ENCODE measurements at regions not wholly inside any gene's neighbourhood (a gene's known extent, or its start where the extent isn't known, plus 50 kb on each side); places are given as distances from the start of the nearest gene placed in this dataset.

DNA sequence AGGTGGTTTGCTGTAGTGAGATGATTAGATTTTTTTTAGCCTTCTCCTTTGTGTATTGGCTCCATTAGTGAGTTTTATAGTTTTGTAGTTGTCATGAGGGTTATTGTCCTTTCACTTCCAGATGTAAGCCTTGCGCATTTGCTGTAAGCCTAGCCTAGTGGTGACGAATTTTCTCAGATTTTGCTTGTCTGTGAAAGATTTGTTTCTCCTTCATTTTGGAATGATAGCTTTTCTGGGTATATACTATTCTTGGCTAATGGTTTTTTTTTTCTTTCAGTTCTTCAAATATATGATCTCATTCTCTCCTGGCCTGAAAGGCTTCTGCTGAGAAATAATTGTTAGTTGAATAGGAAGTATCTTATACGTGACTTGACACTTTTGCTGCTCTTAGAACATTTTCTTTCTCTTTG, 166.5 kb upstream of the THRB start:
- no peak for TF ChIP-seq CTCF (IDR thresholded peaks at IDR 0.05; ENCODE audit: borderline replicate concordance, insufficient read depth, low read depth, low read length)
- H3K4me3 ChIP-seq (ENCODE audit: low read depth, low read length) = no peak overlapping the region

- H3K4me3 ChIP-seq (ENCODE audit: low read depth, low read length) = no peak overlapping the region
- TF ChIP-seq CTCF (IDR thresholded peaks at IDR 0.05; ENCODE audit: borderline replicate concordance, insufficient read depth, low read depth, low read length) = no peak
These were observed 168.0 kb upstream of the THRB start for GRCh38 chr3:24662449-24663345.

DNA sequence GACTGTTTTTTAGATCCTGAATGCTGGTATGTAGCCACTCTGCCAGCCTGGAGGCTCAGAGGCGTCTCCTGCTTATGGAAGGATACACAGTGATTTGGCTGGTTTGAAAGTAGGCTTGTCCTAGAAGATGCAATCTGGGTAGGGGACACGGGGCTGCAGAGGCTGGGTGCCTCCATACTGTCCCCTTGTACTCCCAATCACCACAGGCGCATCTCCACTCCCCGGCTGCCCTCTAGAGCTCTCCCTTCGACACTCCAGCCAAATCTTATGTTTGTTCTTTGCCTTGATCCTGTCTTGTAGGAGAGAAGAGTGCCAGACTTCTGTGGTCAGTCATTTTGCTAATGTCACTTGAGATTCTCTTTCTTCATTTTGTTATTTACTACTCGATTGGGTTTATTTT, 168.8 kb upstream of the THRB start:
- TF ChIP-seq CTCF (IDR thresholded peaks at IDR 0.05; ENCODE audit: borderline replicate concordance, insufficient read depth, low read depth, low read length) = no peak
- H3K4me3 ChIP-seq (ENCODE audit: low read depth, low read length) = no peak overlapping the region

DNA sequence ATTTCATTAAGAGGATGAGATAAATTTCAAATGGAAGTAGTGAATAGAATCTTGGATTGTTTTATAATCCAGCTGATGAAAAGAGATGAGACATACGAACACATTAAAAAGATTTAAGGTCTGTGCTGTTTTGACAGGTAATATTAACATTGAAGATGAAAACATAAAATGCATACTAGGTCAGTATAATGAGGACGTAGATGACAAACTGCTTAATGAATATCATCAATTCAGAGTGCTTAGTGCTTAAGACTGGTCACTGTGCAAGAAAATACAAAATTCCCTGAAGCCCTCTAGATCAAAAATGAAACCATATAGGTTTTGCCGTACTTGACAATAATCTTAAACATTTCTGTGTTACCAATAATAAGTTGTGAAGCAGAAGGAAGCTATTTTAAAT, 173.4 kb upstream of the THRB start:
- H3K4me3 ChIP-seq (ENCODE audit: low read depth, low read length) = no peak overlapping the region
- TF ChIP-seq CTCF (IDR thresholded peaks at IDR 0.05; ENCODE audit: borderline replicate concordance, insufficient read depth, low read depth, low read length) = no peak

- TF ChIP-seq CTCF (IDR thresholded peaks at IDR 0.05; ENCODE audit: borderline replicate concordance, insufficient read depth, low read depth, low read length) = no peak
- H3K4me3 ChIP-seq (ENCODE audit: low read depth, low read length) = no peak overlapping the region
These were observed 176.2 kb upstream of the THRB start for GRCh38 chr3:24670871-24671270.

DNA sequence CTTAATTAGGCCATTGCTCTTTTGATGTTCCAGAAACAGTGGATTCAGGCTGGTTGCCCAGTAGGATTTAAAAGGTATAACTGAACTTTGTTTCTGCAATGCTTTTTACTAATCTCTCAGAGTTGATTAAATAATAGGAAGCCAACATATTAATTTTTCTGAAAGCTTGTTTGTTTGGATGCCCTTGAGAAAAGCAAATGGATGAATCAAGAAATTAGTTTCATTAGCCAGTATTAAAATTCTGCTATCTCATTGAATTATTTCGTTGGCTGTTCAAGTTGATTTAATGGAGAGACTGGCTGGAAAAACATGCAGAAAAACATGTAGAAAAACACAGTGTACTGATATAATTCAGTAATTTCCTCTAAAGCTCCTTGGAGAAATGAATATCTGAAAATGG, 178.9 kb upstream of the THRB start:
- no peak for TF ChIP-seq CTCF (IDR thresholded peaks at IDR 0.05; ENCODE audit: borderline replicate concordance, insufficient read depth, low read depth, low read length)
- no peak overlapping the region for H3K4me3 ChIP-seq (ENCODE audit: low read depth, low read length)

- TF ChIP-seq CTCF (IDR thresholded peaks at IDR 0.05; ENCODE audit: borderline replicate concordance, insufficient read depth, low read depth, low read length) = no peak
- no peak overlapping the region for H3K4me3 ChIP-seq (ENCODE audit: low read depth, low read length)
These were observed 179.6 kb upstream of the THRB start for GRCh38 chr3:24674261-24674660.
